ENCODE measurements at regions not wholly inside any gene's neighbourhood (a gene's known extent, or its start where the extent isn't known, plus 50 kb on each side); places are given as distances from the start of the nearest gene placed in this dataset.
A peak's percentile ranks its signal among the peaks of the same experiment; 100 is the strongest.

GRCh38 chr3:181403876-181404660 lies 307.7 kb upstream of the SOX2 start:
- no peaks in the 10 kb centered on the region for H3K27me3 Mint-ChIP-seq (ENCODE audit: low read depth)
- H3K4me1 Mint-ChIP-seq = peaks cover 5% of the 10 kb centered on the region
- no peaks in the 10 kb centered on the region for H3K9me3 Mint-ChIP-seq
- DNase-seq (ENCODE audit: low read depth, low spot score) = no peak
- H3K27ac Mint-ChIP-seq (ENCODE audit: unreplicated experiment) = no peak overlapping the region
- no peak overlapping the region for H3K4me3 Mint-ChIP-seq
- no peaks in the 10 kb centered on the region for H3K36me3 Mint-ChIP-seq (ENCODE audit: low read depth)
- TF ChIP-seq, protein P1, sequence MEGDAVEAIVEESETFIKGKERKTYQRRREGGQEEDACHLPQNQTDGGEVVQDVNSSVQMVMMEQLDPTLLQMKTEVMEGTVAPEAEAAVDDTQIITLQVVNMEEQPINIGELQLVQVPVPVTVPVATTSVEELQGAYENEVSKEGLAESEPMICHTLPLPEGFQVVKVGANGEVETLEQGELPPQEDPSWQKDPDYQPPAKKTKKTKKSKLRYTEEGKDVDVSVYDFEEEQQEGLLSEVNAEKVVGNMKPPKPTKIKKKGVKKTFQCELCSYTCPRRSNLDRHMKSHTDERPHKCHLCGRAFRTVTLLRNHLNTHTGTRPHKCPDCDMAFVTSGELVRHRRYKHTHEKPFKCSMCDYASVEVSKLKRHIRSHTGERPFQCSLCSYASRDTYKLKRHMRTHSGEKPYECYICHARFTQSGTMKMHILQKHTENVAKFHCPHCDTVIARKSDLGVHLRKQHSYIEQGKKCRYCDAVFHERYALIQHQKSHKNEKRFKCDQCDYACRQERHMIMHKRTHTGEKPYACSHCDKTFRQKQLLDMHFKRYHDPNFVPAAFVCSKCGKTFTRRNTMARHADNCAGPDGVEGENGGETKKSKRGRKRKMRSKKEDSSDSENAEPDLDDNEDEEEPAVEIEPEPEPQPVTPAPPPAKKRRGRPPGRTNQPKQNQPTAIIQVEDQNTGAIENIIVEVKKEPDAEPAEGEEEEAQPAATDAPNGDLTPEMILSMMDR (conservative IDR thresholded peaks at IDR 0.05) = no peak

- Mint-ChIP-seq H3K36me3 (ENCODE audit: low read depth) (no peaks in the 10 kb centered on the region), H3K4me1 (peaks cover 5% of the 10 kb centered on the region), H3K9me3 (no peaks in the 10 kb centered on the region), H3K4me3 (no peak overlapping the region), H3K27me3 (ENCODE audit: low read depth) (no peaks in the 10 kb centered on the region), H3K27ac (ENCODE audit: unreplicated experiment) (no peak overlapping the region)
- TF ChIP-seq, protein P1 (conservative IDR thresholded peaks at IDR 0.05) = no peak
- no peak for DNase-seq (ENCODE audit: low read depth, low spot score)
Observed at GRCh38 chr3:181402347-181402746, 309.4 kb upstream of the SOX2 start.

- no peaks in the 10 kb centered on the region for H3K36me3 Mint-ChIP-seq (ENCODE audit: low read depth)
- H3K27ac Mint-ChIP-seq (ENCODE audit: unreplicated experiment) = no peak overlapping the region
- H3K27me3 Mint-ChIP-seq (ENCODE audit: low read depth) = no peaks in the 10 kb centered on the region
- no peak for DNase-seq (ENCODE audit: low read depth, low spot score)
- peaks cover 34% of the 10 kb centered on the region for H3K4me1 Mint-ChIP-seq
- H3K9me3 Mint-ChIP-seq = no peaks in the 10 kb centered on the region
- no peak overlapping the region for H3K4me3 Mint-ChIP-seq
- TF ChIP-seq, protein P1 (conservative IDR thresholded peaks at IDR 0.05) = no peak
Observed at GRCh38 chr3:181384970-181385369, 326.8 kb upstream of the SOX2 start.

- H3K4me3 Mint-ChIP-seq = no peak overlapping the region
- no peaks in the 10 kb centered on the region for H3K9me3 Mint-ChIP-seq
- H3K4me1 Mint-ChIP-seq = peaks cover 37% of the 10 kb centered on the region
- H3K27me3 Mint-ChIP-seq (ENCODE audit: low read depth) = no peaks in the 10 kb centered on the region
- TF ChIP-seq, protein P1 (conservative IDR thresholded peaks at IDR 0.05) = no peak
- H3K36me3 Mint-ChIP-seq (ENCODE audit: low read depth) = no peaks in the 10 kb centered on the region
- H3K27ac Mint-ChIP-seq (ENCODE audit: unreplicated experiment) = peak overlapping the region; percentile 68
- DNase-seq (ENCODE audit: low read depth, low spot score) = no peak
Observed at GRCh38 chr3:181383760-181384159, 328.0 kb upstream of the SOX2 start.

DNA sequence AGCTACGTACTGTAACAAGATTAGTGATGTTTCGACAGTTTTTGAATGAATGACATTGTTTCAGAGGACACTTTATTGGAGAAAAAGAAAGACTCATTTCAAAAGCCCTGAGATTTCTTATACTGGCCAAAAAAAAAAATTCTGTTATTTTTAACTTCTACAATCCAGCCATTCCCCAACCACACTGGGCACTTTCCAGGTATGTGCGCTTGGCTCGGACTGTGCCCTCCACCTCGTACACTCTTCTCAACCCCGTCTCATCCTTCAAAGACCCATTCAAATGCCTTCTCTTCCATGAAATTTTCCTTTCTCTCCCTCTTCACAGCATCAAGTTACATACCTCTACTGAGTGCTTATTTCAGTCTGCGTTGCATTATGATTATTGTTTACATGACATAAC lies 328.5 kb upstream of the SOX2 start:
- TF ChIP-seq, protein P1 (conservative IDR thresholded peaks at IDR 0.05) = no peak
- H3K36me3 Mint-ChIP-seq (ENCODE audit: low read depth) = no peaks in the 10 kb centered on the region
- no peak overlapping the region for H3K4me3 Mint-ChIP-seq
- DNase-seq (ENCODE audit: low read depth, low spot score) = no peak
- H3K9me3 Mint-ChIP-seq = no peaks in the 10 kb centered on the region
- no peak overlapping the region for H3K27ac Mint-ChIP-seq (ENCODE audit: unreplicated experiment)
- no peaks in the 10 kb centered on the region for H3K27me3 Mint-ChIP-seq (ENCODE audit: low read depth)
- peaks cover 41% of the 10 kb centered on the region for H3K4me1 Mint-ChIP-seq

All from neural crest cell (in vitro differentiated cells).